GM21529 (cell line): ENCODE measurements at regions not wholly inside any gene's neighbourhood (a gene's known extent, or its start where the extent isn't known, plus 50 kb on each side); places are given as distances from the start of the nearest gene placed in this dataset.
"Not testable (repeated sequence)": the region's sequence is repeated elsewhere in the genome, so short reads cannot be mapped to it uniquely, and the experiment has no call there.

Experiments used
- ATAC-seq: cut with Tn5 transposase; IDR thresholded peaks from one replicate; pipeline ENCODE4 v1.9.1; 2021; ENCODE audit not compliant: unreplicated experiment

- no peak for ATAC-seq
Measured at GRCh38 chrX:40530509-40530908, 50.3 kb upstream of the ATP6AP2 start.

DNA sequence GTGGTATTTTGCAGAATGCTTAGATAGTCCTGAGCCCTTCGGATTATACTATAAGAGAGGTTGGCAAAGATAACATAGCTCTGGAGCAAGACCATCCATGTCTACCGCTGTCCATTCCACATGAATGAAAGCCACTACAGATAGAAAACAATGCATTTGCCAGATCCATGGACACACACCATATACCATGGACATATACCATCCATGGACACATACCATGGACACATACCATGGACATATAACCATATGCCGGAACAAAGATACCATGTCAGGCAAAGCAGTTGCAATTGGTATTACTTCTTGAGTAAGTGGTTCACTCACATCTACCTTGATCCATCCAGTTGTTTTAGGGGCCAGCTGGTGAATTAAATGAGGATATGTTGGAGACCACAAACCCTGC lies 53.2 kb upstream of the ATP6AP2 start:
- no peak for ATAC-seq

- no peak for ATAC-seq
Measured at GRCh38 chrX:40526412-40526811, 54.4 kb upstream of the ATP6AP2 start.

DNA sequence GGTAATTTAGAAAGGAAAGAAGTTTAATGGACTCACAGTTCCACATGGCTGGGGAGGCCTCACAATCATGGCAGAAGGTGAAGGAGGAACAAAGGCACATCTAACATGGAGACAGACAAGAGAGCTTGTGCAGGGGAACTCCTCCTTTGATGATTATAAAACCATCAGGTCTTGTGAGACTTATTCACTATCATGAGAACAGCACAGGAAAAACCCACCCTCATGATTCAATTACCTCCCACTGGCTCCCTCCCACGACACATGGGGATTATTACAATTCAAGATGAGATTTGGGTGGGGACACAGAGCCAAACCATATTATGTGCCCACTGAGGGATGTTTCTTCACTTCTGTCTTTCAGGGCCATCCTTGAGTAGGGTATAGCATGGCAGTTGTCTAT lies 54.9 kb upstream of the ATP6AP2 start:
- not testable (repeated sequence) for ATAC-seq

DNA sequence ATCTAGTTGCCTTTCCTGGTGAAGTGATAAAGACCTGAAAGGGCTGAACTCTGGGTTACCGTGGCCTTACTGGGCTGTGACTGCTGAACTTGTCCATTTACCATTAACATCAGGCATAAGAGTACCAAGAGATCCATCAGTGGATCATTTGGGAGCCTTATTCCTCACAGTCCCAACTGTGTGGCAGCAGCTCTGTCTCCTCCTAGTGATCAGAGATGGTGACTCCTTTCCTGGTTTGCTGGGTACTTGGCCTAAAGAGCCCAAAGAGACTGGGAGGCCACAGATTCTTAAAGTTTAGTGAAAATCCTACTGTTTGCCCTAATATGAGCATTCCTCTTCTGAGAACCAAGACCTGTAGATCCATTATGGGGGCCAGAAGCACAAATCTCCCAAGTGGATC lies 56.3 kb upstream of the ATP6AP2 start:
- ATAC-seq, result no peak

DNA sequence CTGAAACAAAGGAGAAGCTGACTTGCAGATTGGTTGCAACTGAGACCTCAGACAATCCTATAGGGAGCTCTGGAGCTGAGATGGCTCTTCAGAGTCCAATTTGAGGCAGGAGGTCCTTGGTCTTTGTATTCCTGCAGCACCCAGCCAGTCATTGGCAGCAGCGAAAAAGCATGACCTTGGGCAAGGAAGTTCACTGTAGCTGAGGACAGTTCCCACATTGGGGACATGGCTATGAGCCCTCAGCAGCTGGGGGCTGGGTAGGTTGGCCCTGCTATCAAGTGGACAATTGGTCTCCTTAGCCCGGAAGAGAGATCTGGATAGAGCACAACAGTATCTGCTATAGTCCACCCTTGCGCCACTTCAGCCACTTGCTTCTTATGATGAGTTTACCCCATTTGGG lies 56.9 kb upstream of the ATP6AP2 start:
- ATAC-seq, result no peak

- no peak for ATAC-seq
Measured at GRCh38 chrX:40521868-40522450, 58.8 kb upstream of the ATP6AP2 start.

DNA sequence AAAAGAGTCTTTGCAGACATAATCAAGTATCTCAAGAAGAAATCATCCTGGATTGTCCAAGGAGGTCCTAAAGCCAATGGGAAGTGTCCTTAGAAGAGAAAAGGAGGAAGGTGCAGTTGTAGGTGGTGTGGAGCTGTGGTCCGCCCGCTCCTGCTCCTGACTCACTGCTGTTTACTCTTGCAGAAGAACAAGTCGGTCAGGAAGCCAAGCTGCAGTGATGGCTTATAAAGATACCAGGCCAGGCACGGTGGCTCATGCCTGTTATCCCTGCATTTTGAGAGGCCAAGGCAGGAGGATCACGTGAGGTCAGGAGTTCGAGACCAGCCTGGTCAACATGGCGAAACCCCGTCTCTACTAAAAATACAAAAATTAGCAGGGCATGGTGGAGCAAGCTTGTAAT lies 66.4 kb upstream of the ATP6AP2 start:
- ATAC-seq, result no peak

GRCh38 chrX:40513835-40514234 lies 66.9 kb upstream of the ATP6AP2 start:
- no peak for ATAC-seq

GRCh38 chrX:40513012-40513411 lies 67.8 kb upstream of the ATP6AP2 start:
- no peak for ATAC-seq

GRCh38 chrX:40511258-40511657 lies 69.5 kb upstream of the ATP6AP2 start:
- ATAC-seq, result no peak

DNA sequence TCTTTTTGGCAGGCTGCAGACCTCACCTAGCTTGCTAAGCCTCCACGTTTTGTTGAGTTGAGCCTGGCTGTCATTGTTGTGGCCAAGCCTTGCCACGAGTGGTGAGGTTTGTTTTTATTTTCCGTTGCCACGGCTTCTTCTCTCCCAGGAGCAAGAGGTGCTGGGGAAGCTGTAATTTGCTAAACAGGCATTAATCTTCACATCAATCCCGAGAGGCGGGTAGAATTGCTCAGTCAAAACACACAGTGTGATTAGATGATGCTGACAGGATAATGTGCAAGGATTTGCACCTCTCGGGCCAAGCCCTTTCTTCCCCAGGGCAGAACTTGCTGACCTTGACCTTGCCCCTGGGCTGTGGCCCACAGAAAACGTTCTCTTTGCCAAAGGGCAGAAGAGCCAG lies 72.2 kb upstream of the ATP6AP2 start:
- no peak for ATAC-seq

GRCh38 chrX:40506201-40506985 lies 74.4 kb upstream of the ATP6AP2 start:
- ATAC-seq, result no peak

DNA sequence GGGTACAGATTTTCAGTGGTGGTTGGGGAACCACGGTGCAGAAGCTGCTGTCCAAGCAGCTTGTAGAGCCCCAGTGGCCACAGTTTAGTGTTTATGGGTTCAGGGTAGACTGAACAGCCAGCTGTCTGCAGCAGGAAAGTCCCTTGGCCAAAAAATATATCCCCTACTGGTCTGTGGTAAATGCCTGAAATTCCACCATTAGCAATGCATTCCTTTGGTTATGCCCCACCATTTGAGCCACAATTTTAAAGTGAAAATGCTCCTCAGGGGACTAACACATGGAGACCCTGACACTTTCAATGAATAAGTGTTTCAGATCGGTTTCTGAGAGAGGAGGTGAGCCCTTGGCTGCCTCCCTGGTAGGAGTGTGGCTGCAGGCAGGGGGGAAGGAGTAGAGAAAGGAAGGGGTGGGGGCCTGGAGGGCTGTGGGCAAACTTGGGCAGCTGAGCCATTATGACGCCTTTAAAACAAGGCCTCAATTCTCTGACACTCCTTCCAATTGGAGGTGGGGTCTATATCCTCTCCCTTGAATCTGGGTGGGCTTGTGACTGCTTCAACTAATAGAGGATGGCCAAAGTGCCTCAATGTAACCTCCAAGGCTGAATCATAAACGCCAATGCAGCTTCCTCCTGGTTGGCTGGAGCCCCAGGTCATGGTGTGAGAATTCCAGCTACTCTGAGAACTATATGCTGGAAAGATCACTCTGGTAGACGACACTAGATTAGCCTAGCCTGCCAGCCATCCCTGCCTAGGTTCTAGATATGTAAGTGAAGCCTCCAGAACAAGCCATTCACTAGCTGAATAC lies 75.8 kb upstream of the ATP6AP2 start:
- no peak for ATAC-seq

DNA sequence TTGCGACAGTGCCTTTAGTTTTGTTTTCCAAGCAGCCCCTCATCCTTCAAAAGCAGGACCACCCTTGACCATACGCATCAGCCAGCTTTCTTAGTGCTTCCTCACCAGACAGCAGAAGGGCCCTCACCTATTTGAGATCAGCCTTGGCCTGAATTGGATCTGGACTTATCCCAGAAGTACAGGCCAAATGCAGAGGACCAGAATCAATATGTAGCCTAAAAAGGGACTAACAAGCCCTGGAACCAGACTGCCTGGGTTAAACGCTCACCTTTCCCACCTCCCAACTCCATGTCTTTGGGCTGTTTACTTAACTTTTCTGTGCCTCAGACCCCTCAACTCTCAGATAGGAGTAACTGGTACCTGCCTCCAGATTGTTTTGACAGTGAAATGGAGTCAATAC lies 77.7 kb upstream of the ATP6AP2 start:
- no peak for ATAC-seq

DNA sequence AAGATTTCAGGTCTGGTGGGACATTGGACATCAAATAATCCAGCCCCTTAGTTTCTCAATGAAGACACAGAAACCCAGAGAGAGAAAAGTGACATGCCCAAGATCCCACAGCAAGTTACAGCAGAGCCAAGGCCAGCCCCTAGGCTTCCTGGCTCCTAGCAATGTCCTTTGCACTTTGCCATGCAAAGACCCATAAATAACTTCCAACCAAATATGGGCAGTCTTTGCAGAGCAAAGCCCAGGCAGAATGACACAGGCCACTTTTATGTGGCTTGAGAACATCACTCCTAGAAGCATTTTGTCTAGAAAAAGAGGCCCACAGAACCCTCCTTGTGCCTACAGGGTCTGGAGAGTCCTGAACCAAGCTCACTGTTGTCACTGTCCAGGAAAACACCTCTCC lies 78.1 kb upstream of the ATP6AP2 start:
- ATAC-seq, result no peak

- no peak for ATAC-seq
Measured at GRCh38 chrX:40501164-40501855, 79.5 kb upstream of the ATP6AP2 start.

DNA sequence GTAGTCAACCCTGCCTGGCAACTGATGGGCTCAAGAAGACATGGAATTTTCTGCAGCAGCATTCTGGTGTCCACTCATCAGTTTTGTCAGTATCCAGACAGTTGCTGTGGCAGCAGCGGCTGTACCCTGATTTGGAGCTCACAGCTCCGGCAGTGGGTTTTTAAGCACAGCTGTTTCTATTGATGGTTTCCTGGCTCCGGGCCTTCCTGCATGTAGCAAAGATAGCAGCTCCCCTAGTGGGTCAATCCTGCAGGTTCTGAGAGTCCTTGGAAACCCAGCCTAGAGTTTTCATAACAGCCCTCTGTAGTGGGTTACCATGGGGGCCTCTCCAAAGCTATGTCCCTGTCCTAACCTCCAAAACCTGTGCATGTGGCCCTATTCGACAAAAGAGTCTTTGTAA lies 84.0 kb upstream of the ATP6AP2 start:
- ATAC-seq, result no peak

- no peak for ATAC-seq
Measured at GRCh38 chrX:40495659-40496058, 85.1 kb upstream of the ATP6AP2 start.

- no peak for ATAC-seq
Measured at GRCh38 chrX:40494005-40494404, 86.8 kb upstream of the ATP6AP2 start.

DNA sequence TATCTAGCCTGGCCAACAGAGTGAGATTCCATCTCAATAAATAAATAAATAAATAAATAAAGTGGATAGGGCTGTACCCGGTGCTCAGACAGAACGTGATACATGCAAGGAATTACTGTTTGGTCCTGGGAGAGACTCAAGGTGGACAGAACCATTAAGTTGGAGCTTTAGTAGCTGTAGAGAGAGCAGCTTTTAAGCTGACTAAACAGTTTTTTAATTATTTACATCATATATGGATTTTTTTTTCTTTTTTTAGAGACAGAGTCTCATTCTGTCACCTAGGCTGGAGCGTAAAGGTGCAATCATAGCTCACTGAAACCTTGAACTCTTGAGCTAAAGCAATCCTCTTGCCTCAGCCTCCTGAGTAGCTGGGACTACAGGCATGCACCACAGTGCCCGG lies 92.5 kb upstream of the ATP6AP2 start:
- no peak for ATAC-seq
